ENCODE measurements at regions not wholly inside any gene's neighbourhood (a gene's known extent, or its start where the extent isn't known, plus 50 kb on each side); places are given as distances from the start of the nearest gene placed in this dataset.
A peak's percentile ranks its signal among the peaks of the same experiment; 100 is the strongest.

- Mint-ChIP-seq H3K36me3 (no peaks in the 10 kb centered on the region), H3K27me3 (ENCODE audit: low read depth) (no peaks in the 10 kb centered on the region), H3K27ac (no peak overlapping the region), H3K9me3 (0 out of 2 replicates have a peak, but pooled peaks cover 3% of the 10 kb centered on the region), H3K4me1 (peaks cover 12% of the 10 kb centered on the region), H3K4me3 (no peak overlapping the region)
- DNase-seq (ENCODE audit: low spot score): no peak
- TF ChIP-seq ZNF281 (CRISPR knock-in tag; IDR thresholded peaks at IDR 0.05): no peak
- TF ChIP-seq PREB (CRISPR knock-in tag; IDR thresholded peaks at IDR 0.05; ENCODE audit: borderline replicate concordance): no peak
- no peak for TF ChIP-seq RORB (CRISPR knock-in tag; IDR thresholded peaks at IDR 0.05)
- no peak for TF ChIP-seq E2F4 (CRISPR knock-in tag; IDR thresholded peaks at IDR 0.05; ENCODE audit: borderline replicate concordance, low read depth)
- no peak for TF ChIP-seq ELF4 (CRISPR knock-in tag; IDR thresholded peaks at IDR 0.05; ENCODE audit: low read depth)
- no peak for TF ChIP-seq FOXP1 (CRISPR knock-in tag; IDR thresholded peaks at IDR 0.05; ENCODE audit: borderline replicate concordance)
- ChIA-PET POLR2A (no interaction called here), CTCF (interaction anchor here (1.0 to 1.5 kb wide), 2 partner anchors 13 to 63 kb away, joined by 3 to 6 read pairs; no protein-coding TSS in a partner anchor)
- ATAC-seq: peak; percentile 67
These were observed 380.2 kb downstream of the LNPK start for GRCh38 chr2:175621821-175622220.

- Mint-ChIP-seq H3K36me3 (no peaks in the 10 kb centered on the region), H3K27me3 (ENCODE audit: low read depth) (no peaks in the 10 kb centered on the region), H3K4me3 (no peak overlapping the region), H3K4me1 (peaks cover 12% of the 10 kb centered on the region), H3K27ac (peak overlapping the region; percentile 8; the same call in 1 of the 2 replicates), H3K9me3 (0 out of 2 replicates have a peak, but pooled peaks cover 3% of the 10 kb centered on the region)
- no peak for ATAC-seq
- TF ChIP-seq SMAD3 (CRISPR knock-in tag; IDR thresholded peaks at IDR 0.05; ENCODE audit: borderline replicate concordance) (no peak), RORB (CRISPR knock-in tag; IDR thresholded peaks at IDR 0.05) (no peak), TCF7 (CRISPR knock-in tag; IDR thresholded peaks at IDR 0.05; ENCODE audit: low read depth) (no peak), CDX4 (CRISPR knock-in tag; IDR thresholded peaks at IDR 0.05; ENCODE audit: borderline replicate concordance) (no peak), ETV6 (CRISPR knock-in tag; IDR thresholded peaks at IDR 0.05) (no peak), CREB1 (CRISPR knock-in tag; IDR thresholded peaks at IDR 0.05) (no peak), ZNF416 (CRISPR knock-in tag; IDR thresholded peaks at IDR 0.05) (no peak), HMGXB4 (CRISPR knock-in tag; IDR thresholded peaks at IDR 0.05) (no peak), MXD4 (CRISPR knock-in tag; IDR thresholded peaks at IDR 0.05; ENCODE audit: borderline replicate concordance) (no peak), ZNF121 (CRISPR knock-in tag; IDR thresholded peaks at IDR 0.05) (no peak), ZNF232 (CRISPR knock-in tag; IDR thresholded peaks at IDR 0.05) (no peak), ZNF263 (CRISPR knock-in tag; IDR thresholded peaks at IDR 0.05; ENCODE audit: low read depth) (no peak)
- DNase-seq (ENCODE audit: low spot score): no peak
- ChIA-PET CTCF (no interaction called here), POLR2A (no interaction called here)
These were observed 382.0 kb downstream of the LNPK start for GRCh38 chr2:175620106-175620505.
